HG03135 (cell line): ENCODE measurements at regions not wholly inside any gene's neighbourhood (a gene's known extent, or its start where the extent isn't known, plus 50 kb on each side); places are given as distances from the start of the nearest gene placed in this dataset.

ENCODE experiments used
- ATAC-seq: cut with Tn5 transposase; IDR thresholded peaks from one replicate; pipeline ENCODE4 v1.9.1; 2021; ENCODE audit warnings: mild to moderate bottlenecking, moderate library complexity; ENCODE audit not compliant: unreplicated experiment

DNA sequence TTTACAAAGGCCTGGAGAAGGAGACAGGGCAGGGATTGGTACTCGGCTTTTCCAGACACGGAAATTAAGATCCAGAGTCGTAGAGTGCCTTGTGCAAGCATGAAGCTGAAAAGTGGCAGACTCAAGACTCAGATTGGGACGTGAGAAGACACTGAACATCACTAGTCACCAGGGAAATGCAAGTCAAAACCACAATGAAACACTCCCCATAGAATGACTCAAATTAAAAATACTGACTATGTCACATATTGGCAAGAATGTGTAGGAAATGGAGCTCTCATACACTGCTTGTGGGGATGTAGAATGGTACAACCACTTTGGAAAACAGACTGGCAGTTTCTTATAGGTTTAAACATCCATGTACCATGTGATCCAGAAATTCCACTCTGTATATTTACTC lies 472.0 kb downstream of the RPS24 start:
- ATAC-seq: no peak

DNA sequence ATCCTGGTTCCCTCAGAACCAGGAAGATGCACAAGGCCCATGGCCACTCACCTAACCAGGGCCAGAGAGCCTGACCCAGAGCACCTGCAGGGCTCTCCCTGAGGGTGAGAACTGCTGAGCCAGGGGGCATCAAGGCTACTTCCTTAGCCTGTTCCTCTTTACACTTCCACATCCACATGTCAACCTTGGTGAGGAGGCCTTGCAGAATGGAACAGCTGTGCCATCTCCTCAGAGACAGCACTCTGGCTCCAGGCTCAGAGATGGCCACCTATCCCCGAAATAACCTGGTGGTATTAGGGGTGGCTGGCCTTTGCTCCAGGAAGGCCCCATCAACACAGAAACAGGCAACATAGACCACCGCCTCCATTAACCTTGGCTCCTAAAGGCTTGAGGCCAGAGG lies 473.0 kb downstream of the RPS24 start:
- no peak for ATAC-seq

DNA sequence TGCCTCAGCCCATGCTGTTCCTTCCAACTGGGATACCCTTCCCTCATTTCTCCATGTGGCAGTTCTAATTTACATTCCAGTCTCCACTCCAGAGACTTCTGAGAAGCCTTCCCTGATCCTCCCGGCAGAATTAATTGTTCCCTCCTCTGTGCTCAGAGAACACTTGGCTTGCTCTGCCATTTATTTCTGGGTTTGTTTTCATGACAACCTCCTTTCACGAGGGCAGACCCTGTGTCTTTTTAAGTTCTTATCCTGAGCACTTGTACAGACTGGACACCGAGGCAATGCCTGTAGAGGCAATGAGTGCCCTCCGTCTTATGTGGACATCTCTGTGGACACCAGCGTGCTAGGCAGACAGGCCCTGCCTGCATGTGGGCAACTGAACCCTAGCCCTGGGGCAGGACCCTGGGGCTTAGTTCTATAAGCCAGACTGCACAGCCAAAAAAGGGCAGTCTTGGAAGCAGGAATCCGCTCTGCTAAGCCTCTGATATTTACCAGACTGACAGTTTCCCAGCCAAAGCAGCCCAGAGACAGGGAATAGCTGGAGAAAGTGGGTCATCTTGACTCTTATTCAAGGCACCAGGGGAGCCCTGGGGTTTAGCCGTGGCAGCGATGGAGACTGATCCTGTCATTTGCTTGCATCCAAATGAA lies 474.0 kb downstream of the RPS24 start:
- no peak for ATAC-seq

DNA sequence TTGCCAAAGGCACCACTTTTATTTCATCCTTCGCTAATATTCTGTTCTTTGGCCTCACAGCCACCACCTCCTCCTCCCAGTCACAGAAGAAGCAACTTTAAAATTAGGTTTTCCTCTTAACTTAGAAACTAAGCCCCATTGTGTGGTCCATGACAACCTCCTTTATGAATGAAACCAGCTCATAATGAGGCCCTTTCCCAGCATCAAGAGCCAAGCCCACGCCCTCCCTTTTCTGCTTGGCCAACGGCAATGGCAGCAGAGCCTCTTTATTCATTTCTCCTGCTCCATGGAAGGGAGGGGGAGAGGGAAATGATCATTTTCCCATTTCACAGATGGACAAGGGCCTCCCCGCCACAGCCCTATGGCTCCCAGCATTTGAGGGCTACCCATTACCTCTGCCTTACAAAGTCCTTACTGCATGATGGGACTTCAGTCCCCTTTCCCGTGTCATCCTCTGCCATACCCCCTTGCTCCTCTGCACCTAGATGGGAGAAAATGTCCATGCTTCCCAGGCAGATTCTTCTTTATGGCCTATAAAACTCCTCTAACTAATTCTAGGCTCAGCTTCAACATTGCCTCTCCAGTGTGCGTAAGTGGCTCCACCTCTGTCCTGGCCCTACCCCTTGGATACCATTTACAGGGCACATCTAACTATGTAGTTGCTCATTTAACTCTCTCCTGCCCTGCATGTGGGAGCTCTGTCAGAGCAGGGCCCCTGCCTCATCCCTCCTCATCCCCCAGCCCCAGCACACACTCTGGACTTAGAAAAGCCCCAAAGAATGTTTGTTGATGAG lies 475.5 kb downstream of the RPS24 start:
- no peak for ATAC-seq

DNA sequence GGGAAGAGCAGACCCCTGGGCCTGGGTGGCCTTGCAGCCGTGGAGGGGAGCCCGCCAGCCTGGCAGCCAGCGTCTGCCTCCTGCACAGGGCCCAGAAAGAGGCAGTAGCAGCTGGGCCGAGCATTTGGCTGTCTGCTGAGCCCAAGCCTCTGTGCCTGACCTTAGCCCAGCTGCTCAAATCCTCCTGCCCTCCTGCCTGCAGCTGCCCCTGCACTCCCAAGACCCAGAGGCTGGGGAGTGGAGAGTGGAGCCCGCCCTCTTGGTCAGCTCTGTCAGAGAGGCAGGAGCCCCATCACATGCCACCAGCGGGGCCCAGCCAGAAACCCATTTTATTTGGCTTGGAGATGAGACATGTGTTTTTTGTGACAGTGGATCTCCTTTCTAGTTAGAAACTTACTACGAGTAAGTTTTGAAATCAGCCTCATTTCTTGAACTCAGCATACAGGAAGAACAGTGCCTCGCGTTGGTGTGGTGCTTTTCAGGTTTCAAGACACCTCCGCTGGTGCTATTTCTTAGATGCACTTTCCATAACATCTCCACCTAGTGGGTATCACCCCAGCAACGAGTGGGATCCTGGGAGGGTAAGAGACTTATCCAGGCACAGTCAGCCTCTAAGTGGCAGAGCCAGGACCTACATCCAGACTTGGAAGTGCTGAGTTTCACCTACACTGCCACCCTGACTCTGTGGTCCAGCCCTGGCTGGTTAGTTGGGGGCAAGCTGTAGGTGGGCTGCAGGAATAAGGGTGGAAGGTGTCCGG lies 477.1 kb downstream of the RPS24 start:
- no peak for ATAC-seq

DNA sequence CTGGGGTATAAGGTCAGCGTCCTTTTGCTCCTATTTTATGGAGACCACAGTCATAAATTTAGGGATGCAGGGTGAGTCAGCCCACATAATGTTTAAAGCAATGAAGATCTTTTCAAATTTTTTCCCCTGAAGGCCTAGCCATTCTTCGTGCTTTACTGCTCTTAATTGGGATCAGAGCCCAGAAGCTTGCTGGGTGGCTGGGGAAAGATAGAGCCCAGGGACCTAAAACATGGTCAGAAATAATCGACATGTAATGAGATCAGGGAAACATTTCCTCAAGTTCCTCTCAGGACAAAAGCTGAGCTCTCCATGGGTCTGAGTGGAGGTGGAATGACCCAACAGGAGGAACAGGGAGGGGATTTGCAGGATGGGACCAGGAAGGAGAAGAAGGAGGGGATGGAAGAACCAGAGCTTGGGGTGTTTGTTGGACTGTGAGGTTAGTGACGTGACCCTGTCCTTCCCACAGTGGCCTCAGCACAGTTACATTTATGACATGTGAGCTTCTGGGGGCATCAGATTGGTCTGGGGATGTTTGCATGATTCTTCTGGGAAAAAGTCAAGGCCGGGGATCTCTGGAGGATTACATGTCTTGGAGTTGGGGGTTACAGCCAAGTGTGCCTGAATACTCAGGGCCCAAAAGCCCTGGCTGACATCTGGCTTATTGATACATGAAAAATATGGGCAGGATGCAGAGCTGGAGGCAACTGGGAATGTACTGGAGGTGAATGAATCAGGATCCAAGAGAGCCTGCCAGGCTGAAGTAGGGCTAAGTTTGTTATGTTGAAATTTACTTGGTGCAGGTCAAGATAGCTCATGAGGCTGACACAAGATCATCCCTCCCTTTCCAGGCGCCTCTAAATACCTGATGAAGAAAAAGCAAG lies 477.9 kb downstream of the RPS24 start:
- ATAC-seq: no peak

DNA sequence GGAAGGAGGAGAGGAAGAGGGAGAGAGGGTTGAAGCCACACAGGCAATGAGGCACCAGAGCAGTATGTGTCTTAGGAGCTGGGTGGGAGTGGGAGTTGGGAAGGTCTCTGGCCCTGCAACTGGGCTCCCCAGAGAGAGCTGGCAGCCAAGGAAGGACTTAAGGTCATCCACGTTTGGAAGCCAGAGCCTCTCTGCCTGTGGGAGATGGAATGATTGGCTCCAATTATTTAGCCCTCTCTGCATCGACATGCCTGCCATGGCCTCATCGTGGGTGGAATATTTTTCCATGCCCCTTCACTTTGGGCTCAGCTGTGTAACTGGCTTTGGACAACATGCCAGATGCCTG lies 478.5 kb downstream of the RPS24 start:
- no peak for ATAC-seq

DNA sequence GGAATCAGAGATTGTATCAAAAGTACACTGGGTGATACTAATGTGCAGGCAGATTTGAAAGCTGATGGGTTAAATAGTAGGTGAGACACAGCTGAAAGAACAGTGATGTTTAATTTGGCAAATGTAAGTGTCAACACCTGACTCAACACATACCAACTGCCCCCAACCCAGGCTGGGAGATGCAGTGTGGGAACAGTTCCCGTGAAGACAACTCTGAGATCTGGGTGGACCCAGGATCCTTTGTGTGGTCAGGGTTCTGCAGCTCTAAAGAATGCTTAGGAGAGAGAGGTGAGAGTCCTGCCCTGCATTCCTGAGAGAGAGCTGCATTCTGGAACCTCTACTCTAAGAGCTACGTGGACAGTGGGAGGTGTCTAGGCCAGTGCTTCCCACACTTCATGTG lies 479.7 kb downstream of the RPS24 start:
- ATAC-seq: no peak

DNA sequence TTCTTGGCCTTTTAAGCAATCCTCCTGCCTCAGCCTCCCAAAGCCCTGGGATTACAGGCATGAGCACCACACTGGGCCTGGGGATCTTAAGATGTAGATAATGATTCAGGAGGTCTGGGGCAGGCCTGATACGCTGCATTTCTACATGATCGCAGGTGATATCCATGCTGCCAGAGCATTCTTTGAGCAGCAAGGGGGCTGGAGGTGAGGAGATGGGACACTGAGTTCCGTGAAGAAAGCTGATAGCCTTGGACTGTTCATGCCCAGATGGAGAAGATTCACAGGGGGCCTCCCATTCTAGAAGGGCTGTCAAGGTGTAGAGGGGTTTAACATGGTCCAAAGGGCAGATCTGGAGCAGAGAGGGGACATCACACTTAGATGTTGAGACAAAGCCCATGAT lies 480.3 kb downstream of the RPS24 start:
- ATAC-seq: no peak

DNA sequence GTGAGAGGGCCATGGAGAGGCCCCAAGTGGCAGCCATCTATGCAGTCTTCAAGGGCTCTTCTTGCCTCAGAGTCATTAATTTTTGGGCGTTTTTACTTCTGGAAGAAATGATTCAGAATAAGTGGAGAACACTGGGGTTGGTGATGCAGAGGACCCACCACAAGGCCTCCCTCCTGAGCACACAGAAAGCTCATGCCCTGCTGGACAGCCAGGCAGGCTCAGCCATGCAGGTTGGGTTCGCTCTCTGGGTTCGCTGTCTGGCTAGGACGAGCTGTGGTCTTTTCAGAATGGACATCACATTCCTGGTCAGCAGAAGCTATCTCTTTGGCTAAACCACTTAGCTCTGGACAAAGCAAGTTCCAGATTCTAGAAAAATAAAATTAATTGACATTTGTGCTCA lies 480.8 kb downstream of the RPS24 start:
- ATAC-seq: no peak

DNA sequence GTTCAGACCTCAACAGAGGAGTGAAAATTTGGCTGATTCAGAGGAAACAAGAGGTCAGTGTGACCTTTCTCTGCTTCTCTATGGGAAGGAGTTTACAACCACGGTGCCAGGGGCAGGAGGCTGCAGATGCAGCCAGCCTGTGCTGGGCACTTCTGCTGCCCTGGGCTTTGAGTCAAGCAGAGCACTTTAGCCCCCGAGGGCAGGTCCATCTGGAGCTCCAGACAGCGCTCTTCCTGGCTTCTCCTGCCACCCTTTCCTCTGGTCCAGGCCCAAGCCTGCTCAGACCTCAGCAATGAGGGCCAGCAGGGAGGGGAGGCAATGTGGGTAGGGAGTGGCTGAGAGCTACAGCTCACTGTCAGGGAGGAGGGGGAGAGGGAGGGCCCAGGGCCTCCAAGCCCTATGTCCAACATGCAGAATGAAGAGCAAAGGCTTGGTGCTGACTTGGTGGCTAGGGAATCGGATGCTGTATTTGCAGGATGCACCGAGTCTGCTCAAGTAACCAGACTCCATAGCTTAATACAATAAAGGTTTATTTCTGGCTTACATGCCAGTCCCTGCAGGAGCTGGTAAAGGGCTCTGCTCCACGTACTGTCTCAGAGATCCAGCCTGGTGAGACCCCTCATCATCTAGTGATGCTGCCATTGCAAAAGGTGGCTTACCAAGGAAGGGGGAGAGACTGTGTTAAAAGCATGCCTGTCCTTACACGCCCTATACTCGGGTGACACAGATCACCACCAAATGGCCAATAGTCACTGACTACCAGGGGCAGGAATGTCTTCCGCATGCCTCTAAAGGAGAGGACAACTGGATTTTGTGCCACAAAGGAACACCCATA lies 481.6 kb downstream of the RPS24 start:
- no peak for ATAC-seq

DNA sequence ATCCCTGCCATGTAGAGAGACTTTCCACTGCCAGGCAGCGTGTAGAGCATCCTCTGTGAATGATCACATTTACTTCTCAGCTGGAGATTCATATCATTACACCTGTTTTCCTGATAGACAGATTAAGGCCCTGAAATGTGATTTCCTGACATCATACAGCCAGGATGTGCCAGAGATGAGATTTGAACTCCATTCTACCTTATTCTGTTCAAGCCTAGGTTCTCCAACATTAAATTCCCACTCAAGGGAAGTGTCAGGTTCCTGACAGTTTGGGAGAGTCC lies 482.1 kb downstream of the RPS24 start:
- no peak for ATAC-seq

DNA sequence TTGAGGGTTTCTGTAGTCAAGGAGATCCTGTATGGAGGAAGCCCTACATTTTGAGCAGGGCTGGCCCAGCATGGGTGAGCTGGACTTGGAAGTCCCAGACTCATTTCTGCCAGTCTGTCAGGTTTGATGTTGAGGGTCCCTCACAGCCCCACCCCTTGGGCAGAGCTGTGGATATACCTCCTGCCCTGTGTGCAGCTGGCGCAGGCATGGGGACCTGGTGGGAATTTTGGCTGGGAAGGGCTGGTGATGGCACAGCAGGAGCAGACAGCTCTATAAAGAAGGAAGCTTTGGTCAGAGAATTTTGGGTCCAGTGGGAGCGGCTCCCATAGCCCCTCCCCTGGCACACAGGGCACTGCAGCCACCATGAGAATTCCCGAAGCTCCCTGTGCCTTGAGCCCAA lies 482.6 kb downstream of the RPS24 start:
- no peak for ATAC-seq

DNA sequence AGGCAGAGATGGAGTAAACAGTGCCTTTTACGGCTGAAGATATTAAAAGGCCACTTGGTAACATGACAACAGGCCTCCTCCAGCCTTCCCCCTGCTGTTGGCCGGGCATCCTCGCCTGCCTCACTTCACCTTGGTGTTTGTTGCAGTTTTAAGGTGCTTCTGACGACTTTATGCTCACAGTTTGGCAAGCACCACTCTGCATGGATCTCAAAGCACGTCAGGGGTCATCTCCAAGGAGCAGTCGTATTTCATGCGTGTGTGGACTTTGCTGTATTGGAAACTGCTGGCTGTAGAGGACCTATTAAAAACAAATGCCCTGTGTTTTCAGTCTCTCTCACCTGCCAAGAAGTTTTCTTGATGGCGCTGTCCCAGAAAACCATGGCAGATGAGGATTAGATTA lies 483.1 kb downstream of the RPS24 start:
- ATAC-seq: no peak

DNA sequence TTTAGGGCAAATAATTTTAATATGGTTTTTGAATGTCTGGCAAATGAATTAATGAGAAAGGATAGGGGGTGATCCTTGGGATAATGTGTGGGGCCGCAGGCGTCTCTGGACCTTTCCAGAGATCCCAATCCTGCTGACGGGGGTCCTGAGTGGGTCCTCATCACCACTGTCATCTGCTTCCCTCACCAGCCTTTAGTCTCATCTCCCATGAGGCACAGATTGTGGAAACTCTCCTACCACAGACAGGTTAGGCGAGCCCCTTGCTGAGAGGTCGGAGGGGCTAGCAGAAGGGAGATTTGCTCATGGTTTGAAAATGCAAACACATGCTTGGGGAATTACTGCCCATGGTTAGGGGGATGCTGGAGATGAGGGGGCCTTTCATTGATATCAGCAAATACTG lies 484.6 kb downstream of the RPS24 start:
- no peak for ATAC-seq

DNA sequence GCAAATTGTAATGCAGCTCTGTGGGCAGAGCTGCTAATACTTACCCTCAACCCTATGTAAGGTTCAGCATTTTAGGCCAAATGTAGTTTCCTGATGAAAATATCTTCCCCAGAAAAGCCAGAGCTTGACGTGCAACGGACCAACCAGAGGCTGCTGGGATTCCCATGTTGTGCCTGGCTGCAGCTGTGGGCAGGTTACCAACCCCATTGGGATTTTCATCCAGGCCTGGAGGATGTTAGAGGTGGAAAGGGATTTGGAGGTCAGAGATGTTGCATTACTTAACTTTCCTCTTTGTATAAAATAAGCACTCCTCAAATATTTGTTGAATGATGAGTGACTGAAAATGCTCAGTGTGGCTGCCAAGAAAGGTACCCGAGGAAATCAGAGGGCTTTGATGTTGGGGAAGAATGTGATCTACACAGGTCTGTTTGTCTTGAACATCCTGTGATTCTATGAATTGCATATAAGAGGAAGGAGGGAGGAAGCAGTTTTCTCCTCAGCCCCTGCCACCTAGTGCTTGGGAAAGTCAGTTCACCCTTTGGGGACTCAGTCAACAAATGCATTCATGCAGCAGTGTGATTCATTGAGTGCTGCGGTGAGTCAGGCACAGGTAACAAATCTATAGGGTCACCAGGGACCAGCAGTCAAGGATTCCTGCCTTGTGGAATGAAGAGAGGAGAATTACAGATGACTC lies 487.2 kb downstream of the RPS24 start:
- no peak for ATAC-seq

DNA sequence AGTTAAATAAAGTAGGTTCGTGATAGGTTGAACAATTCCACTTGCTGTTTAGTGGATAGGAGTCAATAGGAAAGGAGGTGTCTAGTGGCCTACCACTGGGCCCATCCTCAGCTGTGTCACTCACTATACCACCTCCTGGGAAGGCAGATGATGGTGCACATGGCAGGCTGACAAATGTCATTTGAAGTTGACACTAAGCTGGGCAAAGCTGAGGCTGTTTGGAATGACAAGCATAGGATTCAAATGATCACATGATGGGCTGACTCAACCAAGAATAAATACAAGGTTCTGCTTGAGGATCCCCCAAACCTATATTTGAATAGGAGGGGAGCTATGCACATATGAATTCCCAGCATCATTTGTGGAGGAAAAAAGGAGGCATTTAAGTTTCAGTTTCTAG lies 489.8 kb downstream of the RPS24 start:
- ATAC-seq: no peak

DNA sequence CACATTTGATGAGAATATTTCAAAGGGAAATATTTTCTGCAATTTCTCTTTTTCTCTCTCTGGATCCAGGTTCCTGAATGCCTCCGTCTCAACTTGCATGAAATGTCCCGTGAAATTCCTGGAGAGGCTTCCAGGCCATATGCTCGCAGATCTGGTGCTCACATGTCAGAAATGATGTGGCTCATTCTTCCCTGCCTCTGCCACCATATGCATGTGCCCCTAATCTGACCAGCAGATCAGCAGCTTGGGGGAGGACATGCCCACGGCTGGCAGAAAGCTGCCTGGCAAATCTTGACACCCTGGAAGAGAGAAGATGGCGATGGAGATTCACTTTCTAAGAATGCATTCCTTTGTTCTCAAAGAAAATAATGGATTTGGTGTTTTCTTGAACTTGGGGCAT lies 490.7 kb downstream of the RPS24 start:
- ATAC-seq: no peak

DNA sequence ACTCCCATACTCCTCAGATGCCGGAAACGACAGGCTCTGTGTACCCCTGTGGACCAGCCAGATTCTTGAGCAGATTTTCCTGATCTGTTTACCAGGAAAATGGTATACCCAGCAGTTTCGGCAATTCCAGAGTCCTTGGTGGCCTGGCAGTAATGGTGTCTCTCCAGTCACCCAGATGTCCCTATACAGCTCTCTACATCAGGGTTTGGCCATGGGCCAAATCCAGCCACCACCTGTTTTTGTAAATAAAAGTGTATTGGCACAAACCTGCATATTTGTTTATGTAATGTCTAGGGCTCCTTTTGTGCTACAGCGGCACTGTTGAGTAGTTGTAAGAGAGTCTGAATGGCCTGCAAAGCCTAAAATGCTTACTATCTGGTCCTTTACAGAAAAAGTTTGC lies 491.3 kb downstream of the RPS24 start:
- no peak for ATAC-seq

DNA sequence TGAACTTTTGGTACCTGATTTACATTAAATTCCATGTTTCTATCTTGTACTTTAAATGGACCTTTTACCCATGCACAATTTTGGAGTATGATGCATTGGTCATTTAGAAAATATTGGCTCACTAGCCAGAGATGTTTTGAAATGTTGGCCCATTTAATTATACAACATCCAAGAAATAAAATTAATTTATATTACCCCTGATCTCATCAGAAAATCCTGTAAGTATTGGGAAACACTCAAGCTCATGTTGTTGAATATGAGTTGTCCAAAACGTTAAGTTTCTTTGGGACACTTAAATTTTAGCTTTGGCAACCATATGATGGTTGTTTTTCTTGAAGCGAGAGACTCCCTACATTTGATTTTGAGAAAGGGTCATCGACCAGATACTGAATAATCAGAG lies 492.7 kb downstream of the RPS24 start:
- no peak for ATAC-seq
